WTC11 (cell line): ENCODE measurements at regions not wholly inside any gene's neighbourhood (a gene's known extent, or its start where the extent isn't known, plus 50 kb on each side); places are given as distances from the start of the nearest gene placed in this dataset.

Experiments used
- ATAC-seq: fragments of 200-7000 bp; cut with Tn5 transposase; 2 replicates; pipeline ENCODE4 v1.10.0; 2021; ENCODE audit warnings: mild to moderate bottlenecking, moderate library complexity
- CTCF ChIA-PET: fragments of 300-600 bp; sonication (Branson Sonifier 250); formaldehyde crosslinking; loops from one replicate; lab custom pipeline; 2021; ENCODE audit warnings: antibody characterized with exemption; lab: Charles Lee
- POLR2A ChIA-PET: fragments of 350-600 bp; sonication (Branson Sonifier 250); formaldehyde crosslinking; loops from one replicate; lab custom pipeline; 2021; ENCODE audit warnings: antibody characterized with exemption; lab: Charles Lee
- DNase-seq: peaks from one replicate; pipeline ENCODE4 v3.0.0; 2021; ENCODE audit warnings: low spot score
- H3K27ac Mint-ChIP-seq: 2 replicates; pipeline ENCODE4 v1.8.0; 2021; ENCODE audit warnings: mixed read lengths
- H3K27me3 Mint-ChIP-seq: 2 replicates; pipeline ENCODE4 v1.8.0; 2021; ENCODE audit warnings: low read depth, mild to moderate bottlenecking, moderate library complexity, mixed read lengths
- H3K36me3 Mint-ChIP-seq: 2 replicates; pipeline ENCODE4 v1.8.0; 2021; ENCODE audit warnings: mixed read lengths
- H3K4me1 Mint-ChIP-seq: 2 replicates; pipeline ENCODE4 v1.8.0; 2022; ENCODE audit warnings: mixed read lengths
- H3K4me3 Mint-ChIP-seq: 2 replicates; pipeline ENCODE4 v1.8.0; 2021; ENCODE audit warnings: mild to moderate bottlenecking, moderate library complexity, mixed read lengths
- H3K9me3 Mint-ChIP-seq: 2 replicates; pipeline ENCODE4 v1.8.0; 2021; ENCODE audit warnings: mixed read lengths
- AR ChIP-seq: fragments of 250-450 bp; sonication (Bioruptor Pico); IDR thresholded peaks from 2 replicates; pipeline ENCODE4 v1.9.0; 2021; ENCODE audit warnings: mild to moderate bottlenecking
- ATF6 ChIP-seq: sonication (generic); formaldehyde crosslinking; IDR thresholded peaks from 2 replicates; pipeline ENCODE4 v1.8.1; 2023; ENCODE audit warnings: mild to moderate bottlenecking, missing genetic modification reagents
- CBFB ChIP-seq: sonication (generic); formaldehyde crosslinking; IDR thresholded peaks from 2 replicates; pipeline ENCODE4 v1.8.1; 2022; ENCODE audit warnings: mild to moderate bottlenecking, low read depth, missing genetic modification reagents
- E2F1 ChIP-seq: sonication (generic); formaldehyde crosslinking; IDR thresholded peaks from 2 replicates; pipeline ENCODE4 v1.8.0; 2022; ENCODE audit warnings: mild to moderate bottlenecking, missing genetic modification reagents
- ESRRA ChIP-seq: sonication (generic); formaldehyde crosslinking; IDR thresholded peaks from 2 replicates; pipeline ENCODE4 v1.8.1; 2022; ENCODE audit warnings: mild to moderate bottlenecking, missing genetic modification reagents, borderline replicate concordance
- FOXP4 ChIP-seq: sonication (generic); formaldehyde crosslinking; IDR thresholded peaks from 2 replicates; pipeline ENCODE4 v1.8.0; 2022; ENCODE audit warnings: mild to moderate bottlenecking, missing genetic modification reagents
- GTF2I ChIP-seq: fragments of 250-450 bp; sonication (Bioruptor Pico); conservative IDR thresholded peaks from 2 replicates; pipeline ENCODE4 v1.4.0; 2021; ENCODE audit warnings: mild to moderate bottlenecking
- IRF2 ChIP-seq: sonication (generic); formaldehyde crosslinking; IDR thresholded peaks from 2 replicates; pipeline ENCODE4 v1.8.0; 2022; ENCODE audit warnings: low read depth, missing genetic modification reagents, borderline replicate concordance
- JAZF1 ChIP-seq: fragments of 250-450 bp; sonication (Bioruptor Pico); IDR thresholded peaks from 2 replicates; pipeline ENCODE4 v1.9.0; 2021; ENCODE audit warnings: moderate library complexity, mild to moderate bottlenecking, inconsistent platforms
- JUN ChIP-seq: sonication (generic); formaldehyde crosslinking; IDR thresholded peaks from 2 replicates; pipeline ENCODE4 v1.8.0; 2023; ENCODE audit warnings: mild to moderate bottlenecking, missing genetic modification reagents
- NFE2L1 ChIP-seq: sonication (generic); formaldehyde crosslinking; IDR thresholded peaks from 2 replicates; pipeline ENCODE4 v1.8.1; 2023; ENCODE audit warnings: missing genetic modification reagents
- NR3C1 ChIP-seq: sonication (generic); formaldehyde crosslinking; conservative IDR thresholded peaks from 2 replicates; pipeline ENCODE4 v1.8.1; 2023; ENCODE audit warnings: low read depth, mild to moderate bottlenecking, missing genetic modification reagents
- SMAD3 ChIP-seq: sonication (generic); formaldehyde crosslinking; IDR thresholded peaks from 2 replicates; pipeline ENCODE4 v1.8.0; 2022; ENCODE audit warnings: missing genetic modification reagents, mild to moderate bottlenecking, borderline replicate concordance
- SOX15 ChIP-seq: fragments of 250-450 bp; sonication (Bioruptor Pico); IDR thresholded peaks from 2 replicates; pipeline ENCODE4 v1.9.0; 2021; ENCODE audit warnings: mild to moderate bottlenecking
- SP1 ChIP-seq: sonication (generic); formaldehyde crosslinking; conservative IDR thresholded peaks from 2 replicates; pipeline ENCODE4 v1.8.1; 2022; ENCODE audit warnings: missing genetic modification reagents
- TCF7 ChIP-seq: sonication (generic); formaldehyde crosslinking; IDR thresholded peaks from 2 replicates; pipeline ENCODE4 v1.8.0; 2022; ENCODE audit warnings: mild to moderate bottlenecking, low read depth, missing genetic modification reagents, moderate library complexity
- TEAD4 ChIP-seq: sonication (generic); formaldehyde crosslinking; IDR thresholded peaks from 2 replicates; pipeline ENCODE4 v1.8.0; 2022; ENCODE audit warnings: mild to moderate bottlenecking, missing genetic modification reagents
- ZMAT4 ChIP-seq: fragments of 250-450 bp; sonication (Bioruptor Pico); IDR thresholded peaks from 2 replicates; pipeline ENCODE4 v1.9.0; 2021; ENCODE audit warnings: mild to moderate bottlenecking
- ZNF219 ChIP-seq: sonication (generic); formaldehyde crosslinking; IDR thresholded peaks from 2 replicates; pipeline ENCODE4 v1.8.0; 2023; ENCODE audit warnings: missing genetic modification reagents, mild to moderate bottlenecking, borderline replicate concordance
- ZNF396 ChIP-seq: fragments of 250-450 bp; sonication (Bioruptor Pico); IDR thresholded peaks from 2 replicates; pipeline ENCODE4 v1.8.0; 2021; ENCODE audit warnings: mild to moderate bottlenecking, moderate library complexity, borderline replicate concordance
- ZNF423 ChIP-seq: fragments of 250-450 bp; sonication (Bioruptor Pico); IDR thresholded peaks from 2 replicates; pipeline ENCODE4 v2.1.2; 2022; ENCODE audit warnings: mild to moderate bottlenecking, moderate library complexity
- ZNF425 ChIP-seq: fragments of 250-450 bp; sonication (Bioruptor Pico); conservative IDR thresholded peaks from 2 replicates; pipeline ENCODE4 v1.9.0; 2021; ENCODE audit warnings: mild to moderate bottlenecking

- ChIA-PET POLR2A (no interaction called here), CTCF (interaction anchor here (2.9 kb wide), 1 partner anchor 217 kb away, joined by 13 read pairs; no protein-coding TSS in a partner anchor)
- no peak overlapping the region for H3K27ac Mint-ChIP-seq
- H3K4me1 Mint-ChIP-seq = peaks cover 13% of the 10 kb centered on the region
- H3K27me3 Mint-ChIP-seq = peaks cover 8% of the 10 kb centered on the region; the same call in 1 of the 2 replicates
- H3K36me3 Mint-ChIP-seq = no peaks in the 10 kb centered on the region
- ATAC-seq (peak; percentile 76), DNase-seq (no peak)
- TF ChIP-seq CBFB (CRISPR knock-in tag) (no peak), TEAD4 (no peak), SP1 (CRISPR knock-in tag) (no peak), AR (CRISPR knock-in tag) (no peak), ZNF425 (CRISPR knock-in tag) (no peak), JAZF1 (CRISPR knock-in tag) (no peak)
- H3K4me3 Mint-ChIP-seq = no peak overlapping the region
- H3K9me3 Mint-ChIP-seq = peaks cover 15% of the 10 kb centered on the region
These were observed 220.3 kb upstream of the SFRP2 start for GRCh38 chr4:154009191-154009590.

- ATAC-seq = no peak
- Mint-ChIP-seq H3K27me3 (peaks cover 4% of the 10 kb centered on the region; the same call in 1 of the 2 replicates), H3K9me3 (peaks cover 11% of the 10 kb centered on the region), H3K27ac (no peak overlapping the region), H3K36me3 (no peaks in the 10 kb centered on the region)
- POLR2A ChIA-PET = no interaction called here
- CTCF ChIA-PET = no interaction called here
- TF ChIP-seq ESRRA (no peak), FOXP4 (no peak), NFE2L1 (no peak), ZNF423 (CRISPR knock-in tag) (no peak)
- TF ChIP-seq, all 79 proteins: peak for 0
- Mint-ChIP-seq H3K4me1 (peaks cover 13% of the 10 kb centered on the region), H3K4me3 (no peak overlapping the region)
- DNase-seq = no peak
These were observed 216.3 kb upstream of the SFRP2 start for GRCh38 chr4:154005171-154005520.

GRCh38 chr4:154004507-154005170 is 215.8 kb upstream of the SFRP2 start:
- no peak overlapping the region for H3K27ac Mint-ChIP-seq
- ChIA-PET POLR2A (no interaction called here), CTCF (no interaction called here)
- peaks cover 11% of the 10 kb centered on the region for H3K9me3 Mint-ChIP-seq
- no peak overlapping the region for H3K4me3 Mint-ChIP-seq
- ATAC-seq = no peak
- H3K4me1 Mint-ChIP-seq = peaks cover 11% of the 10 kb centered on the region
- H3K36me3 Mint-ChIP-seq = no peaks in the 10 kb centered on the region
- H3K27me3 Mint-ChIP-seq = peaks cover 4% of the 10 kb centered on the region; the same call in 1 of the 2 replicates
- DNase-seq = no peak
- TF ChIP-seq TCF7 (CRISPR knock-in tag) (no peak), ZNF219 (CRISPR knock-in tag) (no peak), JUN (CRISPR knock-in tag) (no peak), ATF6 (CRISPR knock-in tag) (no peak), SOX15 (CRISPR knock-in tag) (no peak), IRF2 (no peak), E2F1 (CRISPR knock-in tag) (no peak), NR3C1 (no peak), SP1 (CRISPR knock-in tag) (no peak), ZMAT4 (CRISPR knock-in tag) (no peak), TEAD4 (no peak), GTF2I (CRISPR knock-in tag) (no peak), SMAD3 (CRISPR knock-in tag) (no peak), ZNF396 (no peak), CBFB (CRISPR knock-in tag) (no peak)
